GM19468 (cell line): ENCODE measurements at regions not wholly inside any gene's neighbourhood (a gene's known extent, or its start where the extent isn't known, plus 50 kb on each side); places are given as distances from the start of the nearest gene placed in this dataset.

Experiments
- ATAC-seq: cut with Tn5 transposase; IDR thresholded peaks from one replicate; pipeline ENCODE4 v1.9.1; 2021; ENCODE audit warnings: mild to moderate bottlenecking, moderate library complexity, moderate number of reproducible peaks; ENCODE audit not compliant: unreplicated experiment; ENCODE audit errors: extremely low read depth

GRCh38 chr7:34263168-34263567 lies 357.8 kb downstream of the BMPER start:
- ATAC-seq: no peak

DNA sequence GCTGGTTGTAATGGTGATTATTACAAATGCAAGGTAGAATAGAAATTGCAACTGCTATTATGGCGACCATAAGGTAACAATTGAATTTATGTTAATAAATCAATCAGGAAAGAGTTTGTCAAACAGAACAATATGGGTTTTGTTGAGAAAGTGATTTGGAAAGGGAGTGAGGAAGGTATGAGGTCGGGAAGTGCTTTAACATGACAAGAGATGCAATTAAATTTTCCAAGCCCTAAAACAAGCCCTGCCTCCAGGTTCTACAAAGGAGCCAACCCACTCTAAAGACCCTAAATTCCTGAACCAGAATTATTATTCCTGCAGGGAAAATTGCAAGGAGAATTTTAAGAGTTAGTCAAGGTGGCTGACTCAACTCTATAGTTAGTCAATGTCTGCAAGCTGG lies 363.7 kb downstream of the BMPER start:
- no peak for ATAC-seq

- no peak for ATAC-seq
Measured at GRCh38 chr7:34275624-34276023, 370.3 kb downstream of the BMPER start.

DNA sequence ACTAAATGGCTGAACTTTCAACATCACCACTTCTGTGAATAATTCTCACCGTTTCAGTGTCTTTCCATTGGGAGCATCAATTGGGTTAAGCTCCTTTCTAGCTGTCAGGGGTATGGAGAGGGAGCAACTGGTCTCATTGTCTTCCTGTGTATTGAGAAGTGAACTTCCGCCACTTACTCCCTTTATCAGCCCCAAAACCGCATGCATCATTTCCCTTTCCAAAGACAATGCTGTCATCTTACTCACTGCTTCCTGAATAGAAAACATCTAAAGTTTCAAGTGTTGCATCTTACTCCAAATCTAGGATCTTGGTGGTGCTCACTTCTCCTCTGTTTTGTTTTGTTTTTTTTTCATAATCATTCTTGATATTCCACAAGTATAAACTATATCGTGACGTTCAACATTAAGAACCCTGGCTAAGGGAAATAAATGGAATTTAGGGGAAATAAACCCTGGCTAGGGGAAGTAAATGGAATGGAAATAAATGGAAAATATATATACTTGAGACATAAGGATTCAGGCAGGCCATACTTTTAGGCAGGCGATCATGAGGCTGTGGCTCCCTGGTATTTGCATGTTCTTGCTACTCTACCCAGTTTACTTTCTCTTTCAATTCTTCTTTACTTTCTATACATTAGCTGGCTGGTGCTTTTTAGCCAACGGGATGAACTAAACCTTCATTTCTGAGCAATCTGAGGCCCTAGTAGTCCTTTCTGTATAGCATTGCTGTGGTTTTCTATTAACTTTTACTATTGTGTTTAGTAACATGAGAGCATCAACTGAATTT lies 371.9 kb downstream of the BMPER start:
- ATAC-seq: no peak

DNA sequence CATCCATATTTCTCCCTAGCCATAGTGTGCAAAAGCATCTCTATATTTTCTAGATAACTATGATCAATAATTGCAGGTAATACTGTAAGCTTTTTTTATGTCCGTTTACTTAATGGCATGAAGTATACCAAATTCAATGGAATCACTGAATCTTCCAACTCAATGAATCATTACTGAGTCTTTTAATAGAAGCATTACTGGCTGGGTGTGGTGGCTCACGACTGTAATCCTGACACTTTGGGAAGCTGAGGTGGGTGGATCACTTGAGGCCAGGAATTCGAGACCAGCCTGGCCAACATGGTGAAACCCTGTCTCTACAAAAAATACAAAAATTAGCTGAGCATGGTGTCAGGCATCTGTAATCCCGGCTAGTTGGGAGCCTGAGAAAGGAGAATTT lies 372.5 kb downstream of the BMPER start:
- ATAC-seq: no peak

DNA sequence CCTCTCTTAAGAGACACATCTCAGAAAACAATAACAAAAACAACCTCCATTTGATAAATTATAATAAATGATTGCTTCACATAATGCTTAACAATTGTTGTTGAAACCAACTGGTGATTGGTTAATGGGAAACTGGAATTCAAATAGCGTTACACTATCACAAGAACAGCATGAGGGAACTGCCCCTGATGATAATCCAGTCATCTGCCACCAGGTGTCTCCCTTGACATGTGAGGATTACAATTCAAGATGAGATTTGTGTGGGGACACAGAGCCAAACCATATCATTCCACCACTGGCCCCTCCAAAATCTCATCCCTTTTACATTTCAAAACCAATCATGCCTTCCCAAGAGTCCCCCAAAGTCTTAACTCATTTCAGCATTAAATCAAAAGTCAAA lies 375.9 kb downstream of the BMPER start:
- ATAC-seq: no peak

DNA sequence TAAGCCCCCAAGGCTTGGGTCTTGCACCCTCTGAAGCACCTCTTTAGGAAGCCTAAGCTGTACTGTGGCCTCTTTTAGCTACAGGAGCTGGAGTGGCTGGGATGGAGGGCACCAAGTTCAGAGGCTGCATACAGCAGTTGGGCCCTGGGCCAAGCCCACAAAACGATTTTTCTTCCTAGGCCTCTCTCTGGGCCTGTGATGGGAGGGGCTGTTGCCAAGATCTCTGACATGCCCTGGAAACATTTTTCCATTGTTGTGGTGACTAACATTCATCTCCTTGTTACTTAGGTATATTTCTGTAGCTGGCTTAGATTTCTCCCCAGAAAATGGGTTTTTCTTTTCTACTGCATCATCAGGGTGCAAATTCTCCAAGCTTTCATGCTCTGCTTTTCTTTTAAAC lies 375.7 kb upstream of the NPSR1 start:
- ATAC-seq: no peak

- no peak for ATAC-seq
Measured at GRCh38 chr7:34296663-34297062, 361.4 kb upstream of the NPSR1 start.

- no peak for ATAC-seq
Measured at GRCh38 chr7:34298492-34299013, 359.5 kb upstream of the NPSR1 start.

- ATAC-seq: no peak
Measured at GRCh38 chr7:34299066-34299465, 359.0 kb upstream of the NPSR1 start.

DNA sequence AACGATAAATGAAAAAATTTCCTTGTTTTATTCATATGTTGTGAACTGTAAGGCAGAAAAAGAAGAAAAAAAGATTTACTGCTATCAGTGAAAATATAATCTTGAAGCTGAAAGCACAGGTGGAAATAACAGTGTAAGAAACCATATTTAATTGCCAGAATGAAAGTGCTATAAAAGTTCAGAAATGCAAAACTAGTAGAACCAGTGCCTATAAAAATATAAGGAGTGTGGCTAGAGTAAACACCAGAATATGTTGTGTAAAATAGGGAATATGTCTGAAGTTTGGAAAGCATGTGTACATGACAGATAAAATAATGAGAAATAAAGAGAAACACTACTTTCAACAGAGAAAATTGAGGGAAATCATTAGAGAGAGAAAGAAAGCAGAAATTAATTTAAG lies 350.5 kb upstream of the NPSR1 start:
- ATAC-seq: no peak

- ATAC-seq: no peak
Measured at GRCh38 chr7:34308595-34308994, 349.4 kb upstream of the NPSR1 start.

DNA sequence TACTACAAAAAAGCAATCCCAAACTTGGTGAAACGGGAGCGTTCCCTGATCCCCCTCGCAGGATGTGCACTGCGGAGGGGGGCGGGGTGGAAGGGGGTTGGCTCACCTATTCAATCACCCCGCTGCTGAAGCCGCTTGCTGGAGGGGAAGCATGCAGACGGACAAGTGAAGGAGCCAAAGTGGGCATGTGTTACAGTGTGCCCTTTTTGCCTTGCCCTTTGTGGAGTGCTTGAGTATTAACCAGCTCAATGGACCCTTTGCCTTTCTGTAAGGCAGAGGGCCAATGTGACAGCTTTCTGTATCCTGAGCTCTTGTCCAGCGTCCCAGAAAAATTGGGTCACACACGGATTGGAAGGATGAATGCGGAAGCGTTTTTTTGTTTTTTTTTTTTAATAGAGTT lies 348.9 kb upstream of the NPSR1 start:
- ATAC-seq: no peak

- no peak for ATAC-seq
Measured at GRCh38 chr7:34309584-34309983, 348.4 kb upstream of the NPSR1 start.

- ATAC-seq: no peak
Measured at GRCh38 chr7:34311591-34311990, 346.4 kb upstream of the NPSR1 start.

GRCh38 chr7:34312624-34313023 lies 345.4 kb upstream of the NPSR1 start:
- no peak for ATAC-seq

DNA sequence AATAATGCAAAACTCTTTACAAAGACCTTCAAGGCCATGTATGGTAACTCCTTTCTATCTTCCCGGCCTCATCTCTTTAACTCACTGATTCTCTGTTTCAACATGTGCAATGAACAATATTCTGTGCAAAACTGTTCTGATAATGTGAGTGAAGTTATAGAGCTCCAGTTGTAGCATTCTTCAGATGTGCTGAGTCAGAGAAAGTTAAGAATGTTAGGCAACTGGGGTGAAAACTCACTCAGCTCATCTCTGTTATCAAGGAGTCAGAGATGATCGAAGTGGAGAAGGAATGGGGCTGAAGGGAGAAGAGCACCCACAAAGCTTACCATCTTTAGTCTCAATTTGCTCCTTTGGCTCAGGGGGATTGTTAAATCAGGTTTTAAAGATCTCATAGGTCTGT lies 344.7 kb upstream of the NPSR1 start:
- ATAC-seq: no peak

GRCh38 chr7:34315032-34315431 lies 343.0 kb upstream of the NPSR1 start:
- ATAC-seq: no peak

GRCh38 chr7:34317039-34317438 lies 341.0 kb upstream of the NPSR1 start:
- no peak for ATAC-seq

DNA sequence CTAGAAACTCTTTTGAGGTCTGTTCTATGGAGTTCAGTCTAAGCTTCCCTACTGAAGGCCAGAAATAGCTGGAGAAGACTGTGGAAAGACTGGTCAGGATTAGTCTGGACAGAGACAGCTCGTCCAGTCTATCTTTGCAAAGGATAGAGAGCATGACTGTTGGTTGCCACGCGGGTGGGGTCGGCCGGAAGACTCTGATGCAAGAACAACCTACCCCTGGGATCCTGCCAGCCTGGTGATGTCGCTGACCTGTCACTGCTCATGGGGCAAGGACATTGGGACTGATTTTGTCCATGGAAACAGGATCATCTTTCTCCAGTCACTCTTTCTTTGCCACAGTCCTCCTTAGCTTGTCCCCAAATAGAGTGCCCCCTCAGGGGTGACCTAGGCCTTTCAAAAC lies 337.6 kb upstream of the NPSR1 start:
- ATAC-seq: no peak

DNA sequence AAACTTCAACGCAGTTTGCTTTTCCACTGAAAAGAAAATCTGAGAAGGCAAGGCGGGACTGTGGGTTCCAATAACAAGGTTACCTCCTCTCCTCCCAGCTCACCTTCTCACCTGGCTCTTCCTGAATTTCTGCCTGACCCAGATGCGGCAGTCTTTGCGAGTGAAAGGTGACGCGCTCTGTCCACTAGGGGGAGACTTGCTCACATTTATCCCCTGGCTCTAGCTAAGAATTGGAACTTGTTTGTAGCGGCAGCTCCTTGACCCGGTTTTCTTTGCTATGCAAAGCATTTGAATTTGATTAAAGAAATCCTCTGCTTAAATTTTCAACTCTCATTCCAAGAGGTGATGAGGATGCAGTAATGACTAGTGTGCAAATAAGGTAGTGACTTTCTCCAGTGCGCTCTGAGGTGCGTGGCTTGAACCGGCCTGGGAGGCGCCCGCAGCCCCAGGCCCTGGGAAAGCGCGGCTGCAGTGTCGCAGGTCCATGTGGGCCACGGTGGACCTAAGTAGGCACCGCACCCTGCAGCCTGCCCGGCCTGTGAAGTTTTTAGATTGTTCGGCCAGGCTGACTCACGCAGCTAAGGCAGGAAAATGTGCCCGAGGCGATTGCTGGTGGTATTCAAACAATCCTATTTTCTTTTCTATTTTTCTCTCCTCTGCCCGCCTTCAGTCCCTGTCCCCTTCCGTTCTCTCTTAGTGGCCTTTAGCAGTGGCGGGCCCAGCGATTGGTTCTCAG lies 336.9 kb upstream of the NPSR1 start:
- peak; percentile 84 for ATAC-seq

- no peak for ATAC-seq
Measured at GRCh38 chr7:34322841-34323240, 335.2 kb upstream of the NPSR1 start.
